Lung (tissue), 11 donors: ENCODE measurements at regions not wholly inside any gene's neighbourhood (a gene's known extent, or its start where the extent isn't known, plus 50 kb on each side); places are given as distances from the start of the nearest gene placed in this dataset.

ENCODE experiments used
- ATAC-seq: fragments of 200-7000 bp; cut with Tn5 transposase; one replicate; pipeline ENCODE4 v1.9.1; 2020; ENCODE audit warnings: moderate number of reproducible peaks; ENCODE audit not compliant: insufficient read depth, low FRiP score
- DNase-seq, 3 donors: peaks; one replicate each; pipeline ENCODE4 v3.0.0-alpha.2; 2013 to 2017
- H3K27ac ChIP-seq, 2 donors: one replicate each; pipeline ENCODE4 v1.5.1; 2013; ENCODE audit warnings: mild to moderate bottlenecking in 2 of 2, moderate library complexity in 2 of 2, control low read depth in 1 of 2, inconsistent platforms in 1 of 2, low read depth in 1 of 2, low read length in 1 of 2
- H3K27me3 ChIP-seq, 3 donors: one replicate each; pipeline ENCODE4 v1.5.1; 2013; ENCODE audit warnings: low read length in 2 of 3; ENCODE audit not compliant: control insufficient read depth in 3 of 3, insufficient read depth in 3 of 3
- H3K36me3 ChIP-seq, 4 donors: one replicate each; pipeline ENCODE4 v1.5.1; 2013; ENCODE audit warnings: low read length in 4 of 4, mild to moderate bottlenecking in 1 of 4, moderate library complexity in 1 of 4; ENCODE audit not compliant: control insufficient read depth in 4 of 4, insufficient read depth in 4 of 4
- H3K4me1 ChIP-seq, 5 donors: one replicate each; pipeline ENCODE4 v1.5.1; 2013; ENCODE audit warnings: low read length in 5 of 5, mild to moderate bottlenecking in 2 of 5, moderate library complexity in 1 of 5; ENCODE audit not compliant: control insufficient read depth in 5 of 5, insufficient read depth in 5 of 5
- H3K4me3 ChIP-seq: one replicate; pipeline ENCODE4 v1.5.1; 2013; ENCODE audit warnings: mild to moderate bottlenecking, control low read depth, moderate library complexity
- H3K9ac ChIP-seq, 2 donors: one replicate each; pipeline ENCODE4 v1.5.1; 2013; ENCODE audit warnings: low read length in 2 of 2, control low read depth in 1 of 2; ENCODE audit not compliant: insufficient read depth in 1 of 2
- H3K9me3 ChIP-seq, 4 donors: one replicate each; pipeline ENCODE4 v1.5.1; 2013; ENCODE audit warnings: low read length in 3 of 4, mild to moderate bottlenecking in 1 of 4, moderate library complexity in 1 of 4; ENCODE audit not compliant: control insufficient read depth in 4 of 4, insufficient read depth in 3 of 4
- CTCF ChIP-seq: IDR thresholded peaks from 2 replicates; pipeline ENCODE4 v1.5.1; 2012; ENCODE audit warnings: mild to moderate bottlenecking; ENCODE audit errors: control extremely low read depth, extremely low read depth
- WGBS, 2 donors: extraction: QIAGEN DNeasy Blood & Tissue Kit; methylation state at CpG; one replicate each; pipeline ENCODE4 v1.1.7; 2013; 5-methylcytosine and 5-hydroxymethylcytosine counted together
- donor health status: control.
- donor health status: control.
- donor health status: Bipolar disorder and iron deficiency.
- donor health status: healthy.
- donor health status: DM: yes; HTN: yes; CAD: no.

- Histone ChIP-seq H3K9ac (no peak overlapping the region), H3K36me3 (no peaks in the 10 kb centered on the region), H3K9me3 (no peaks in the 10 kb centered on the region), H3K4me3 (no peak overlapping the region), H3K4me1 (peaks cover 0 to 4% (median 0%) of the 10 kb centered on the region in 5 donors), H3K27me3 (no peaks in the 10 kb centered on the region), H3K27ac (no peak overlapping the region)
- 98 to 99% methylated on average over 6 of the region's 6 CpGs for WGBS, 2 donors
- TF ChIP-seq CTCF: no peak
- no peak for DNase-seq
- ATAC-seq: no peak
These were observed 59.7 kb upstream of the SLCO3A1 start for GRCh38 chr15:91793771-91794170.

GRCh38 chr15:91795235-91795634 is 58.3 kb upstream of the SLCO3A1 start:
- ATAC-seq (no peak), DNase-seq (no peak)
- Histone ChIP-seq H3K27ac (no peak overlapping the region), H3K4me1 (peaks cover 0 to 4% (median 0%) of the 10 kb centered on the region in 5 donors), H3K27me3 (no peaks in the 10 kb centered on the region), H3K9me3 (no peaks in the 10 kb centered on the region), H3K4me3 (no peak overlapping the region), H3K36me3 (no peaks in the 10 kb centered on the region), H3K9ac (no peak overlapping the region)
- TF ChIP-seq CTCF: no peak
- WGBS, 2 donors: 58 to 80% methylated on average over 1 of the region's 1 CpG

- Histone ChIP-seq H3K27me3 (no peaks in the 10 kb centered on the region), H3K9ac (no peak overlapping the region), H3K4me1 (peaks cover 0 to 3% (median 0%) of the 10 kb centered on the region in 5 donors), H3K9me3 (no peaks in the 10 kb centered on the region), H3K27ac (peak overlapping the region in 1 of 2 donors; percentile 73), H3K36me3 (no peaks in the 10 kb centered on the region), H3K4me3 (no peak overlapping the region)
- 63 to 77% methylated on average over 9 of the region's 9 CpGs for WGBS, 2 donors
- DNase-seq (peak in 2 of 3 donors; percentile 7 to 35), ATAC-seq (no peak)
- TF ChIP-seq CTCF: no peak
These were observed 51.5 kb upstream of the SLCO3A1 start for GRCh38 chr15:91801836-91802534.

GRCh38 chr15:91803260-91803659 is 50.2 kb upstream of the SLCO3A1 start:
- ATAC-seq: no peak
- H3K4me1 ChIP-seq: peaks cover 0 to 7% (median 0%) of the 10 kb centered on the region in 5 donors
- no peak overlapping the region for H3K9ac ChIP-seq
- TF ChIP-seq CTCF: no peak
- 81 to 91% methylated on average over 6 of the region's 6 CpGs for WGBS, 2 donors
- no peaks in the 10 kb centered on the region for H3K9me3 ChIP-seq
- no peak overlapping the region for H3K4me3 ChIP-seq
- H3K27me3 ChIP-seq: no peaks in the 10 kb centered on the region
- no peak overlapping the region for H3K27ac ChIP-seq
- no peak for DNase-seq
- no peaks in the 10 kb centered on the region for H3K36me3 ChIP-seq
